ENCODE measurements at regions not wholly inside any gene's neighbourhood (a gene's known extent, or its start where the extent isn't known, plus 50 kb on each side); places are given as distances from the start of the nearest gene placed in this dataset.

DNA sequence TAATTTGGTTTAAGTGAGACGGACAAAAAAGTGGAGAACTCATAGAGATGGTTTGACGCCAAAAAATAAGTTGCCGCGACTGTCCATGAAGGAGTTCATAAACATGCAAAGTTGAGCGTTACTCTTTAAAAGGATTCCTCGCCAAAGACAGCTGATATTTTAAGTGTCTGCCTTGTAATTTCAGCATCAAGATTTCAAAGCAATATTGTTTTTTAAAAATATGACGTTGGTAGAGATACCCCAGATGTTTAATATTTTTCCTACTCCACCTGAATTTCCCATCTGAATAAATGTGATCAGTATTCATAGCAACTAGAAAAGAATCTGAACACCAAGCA is 155.0 kb downstream of the TUSC7 start:
- H3K36me3 ChIP-seq: no peaks in the 10 kb centered on the region
- no peak overlapping the region for H3K27ac ChIP-seq
- no peaks in the 10 kb centered on the region for H3K4me1 ChIP-seq
- H3K9me3 ChIP-seq: no peaks in the 10 kb centered on the region
- intact Hi-C loops (cut with DNase I): no loop called here
- ATAC-seq (no peak), DNase-seq (no peak)
- no peaks in the 10 kb centered on the region for H3K27me3 ChIP-seq (ENCODE audit: low read depth)
- H3K4me3 ChIP-seq: no peak overlapping the region
- TF ChIP-seq, protein P1, sequence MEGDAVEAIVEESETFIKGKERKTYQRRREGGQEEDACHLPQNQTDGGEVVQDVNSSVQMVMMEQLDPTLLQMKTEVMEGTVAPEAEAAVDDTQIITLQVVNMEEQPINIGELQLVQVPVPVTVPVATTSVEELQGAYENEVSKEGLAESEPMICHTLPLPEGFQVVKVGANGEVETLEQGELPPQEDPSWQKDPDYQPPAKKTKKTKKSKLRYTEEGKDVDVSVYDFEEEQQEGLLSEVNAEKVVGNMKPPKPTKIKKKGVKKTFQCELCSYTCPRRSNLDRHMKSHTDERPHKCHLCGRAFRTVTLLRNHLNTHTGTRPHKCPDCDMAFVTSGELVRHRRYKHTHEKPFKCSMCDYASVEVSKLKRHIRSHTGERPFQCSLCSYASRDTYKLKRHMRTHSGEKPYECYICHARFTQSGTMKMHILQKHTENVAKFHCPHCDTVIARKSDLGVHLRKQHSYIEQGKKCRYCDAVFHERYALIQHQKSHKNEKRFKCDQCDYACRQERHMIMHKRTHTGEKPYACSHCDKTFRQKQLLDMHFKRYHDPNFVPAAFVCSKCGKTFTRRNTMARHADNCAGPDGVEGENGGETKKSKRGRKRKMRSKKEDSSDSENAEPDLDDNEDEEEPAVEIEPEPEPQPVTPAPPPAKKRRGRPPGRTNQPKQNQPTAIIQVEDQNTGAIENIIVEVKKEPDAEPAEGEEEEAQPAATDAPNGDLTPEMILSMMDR (IDR thresholded peaks at IDR 0.05): no peak

DNA sequence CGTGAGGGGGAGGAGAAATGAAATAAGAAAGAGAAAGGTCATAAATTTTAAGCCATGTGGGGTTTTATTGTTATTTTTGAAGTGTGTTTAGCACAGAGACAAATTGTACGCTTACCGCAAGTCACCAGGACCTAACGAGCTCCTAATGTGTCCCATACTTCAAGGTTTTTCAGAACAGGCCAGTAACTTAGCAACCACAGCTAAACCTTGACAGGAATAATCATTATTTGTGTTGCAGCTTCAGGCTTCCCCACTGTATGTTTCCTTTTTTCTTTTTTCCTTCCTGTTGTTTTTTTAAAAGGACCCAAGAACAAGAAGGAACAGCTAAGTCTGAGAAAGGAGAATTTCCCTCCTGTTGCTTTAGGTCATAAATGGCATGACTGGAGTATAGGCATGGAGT is 160.8 kb downstream of the TUSC7 start:
- TF ChIP-seq, protein P1 (IDR thresholded peaks at IDR 0.05): no peak

DNA sequence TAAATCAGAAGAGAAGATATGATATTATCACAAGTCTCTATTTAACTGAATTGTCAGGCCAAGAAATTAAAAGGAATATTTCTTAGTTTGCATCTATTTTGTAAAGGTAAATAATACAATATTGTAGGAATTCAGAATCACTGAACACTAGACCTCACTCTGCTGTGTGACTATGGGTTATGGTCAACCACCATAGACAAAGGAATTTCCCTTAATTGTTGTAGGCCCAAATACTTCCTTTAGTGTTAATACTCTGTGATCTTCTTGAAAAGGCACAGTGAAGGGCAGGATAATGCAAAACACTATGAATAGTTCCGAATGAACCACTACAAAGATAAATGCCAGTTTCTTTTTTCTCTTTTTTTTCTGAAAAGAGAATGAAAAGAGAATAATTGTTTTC is 162.3 kb downstream of the TUSC7 start:
- Histone ChIP-seq H3K36me3 (no peaks in the 10 kb centered on the region), H3K9me3 (no peaks in the 10 kb centered on the region), H3K4me3 (no peak overlapping the region), H3K4me1 (no peaks in the 10 kb centered on the region), H3K27ac (no peak overlapping the region), H3K27me3 (ENCODE audit: low read depth) (no peaks in the 10 kb centered on the region)
- DNase-seq (no peak), ATAC-seq (no peak)
- intact Hi-C loops (cut with DNase I): no loop called here
- TF ChIP-seq, protein P1 (IDR thresholded peaks at IDR 0.05): no peak

More for the DNA sequence above, 160.8 kb downstream of the TUSC7 start:
- no peak for ATAC-seq
- intact Hi-C loops (cut with DNase I): no loop called here
- no peaks in the 10 kb centered on the region for H3K36me3 ChIP-seq
- no peak overlapping the region for H3K4me3 ChIP-seq
- no peaks in the 10 kb centered on the region for H3K9me3 ChIP-seq
- H3K27ac ChIP-seq: no peak overlapping the region
- H3K27me3 ChIP-seq (ENCODE audit: low read depth): no peaks in the 10 kb centered on the region
- no peaks in the 10 kb centered on the region for H3K4me1 ChIP-seq
- no peak for DNase-seq

DNA sequence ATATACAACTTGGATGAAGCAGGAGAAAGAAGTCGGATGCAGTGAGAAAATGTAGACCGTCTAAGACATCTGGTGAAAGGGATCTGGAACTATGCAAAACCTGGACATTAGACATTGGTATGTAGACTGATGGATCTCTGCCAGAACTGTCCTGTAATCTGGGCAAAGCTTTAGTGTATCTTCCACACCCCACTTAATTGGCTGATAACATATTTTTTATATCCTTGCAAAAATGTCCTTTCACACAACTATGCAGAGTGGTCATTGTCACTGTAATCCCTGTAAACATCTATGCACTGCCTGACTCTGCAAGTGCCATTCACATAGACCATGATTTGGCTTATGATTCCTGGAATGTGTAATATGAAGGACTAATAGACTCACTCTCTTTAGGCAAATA is 163.1 kb downstream of the TUSC7 start:
- no peak for ATAC-seq
- Histone ChIP-seq H3K9me3 (no peaks in the 10 kb centered on the region), H3K27ac (no peak overlapping the region), H3K27me3 (ENCODE audit: low read depth) (no peaks in the 10 kb centered on the region), H3K36me3 (no peaks in the 10 kb centered on the region), H3K4me1 (no peaks in the 10 kb centered on the region), H3K4me3 (no peak overlapping the region)
- DNase-seq: no peak
- TF ChIP-seq, protein P1 (IDR thresholded peaks at IDR 0.05): no peak
- intact Hi-C loops (cut with DNase I): no loop called here

DNA sequence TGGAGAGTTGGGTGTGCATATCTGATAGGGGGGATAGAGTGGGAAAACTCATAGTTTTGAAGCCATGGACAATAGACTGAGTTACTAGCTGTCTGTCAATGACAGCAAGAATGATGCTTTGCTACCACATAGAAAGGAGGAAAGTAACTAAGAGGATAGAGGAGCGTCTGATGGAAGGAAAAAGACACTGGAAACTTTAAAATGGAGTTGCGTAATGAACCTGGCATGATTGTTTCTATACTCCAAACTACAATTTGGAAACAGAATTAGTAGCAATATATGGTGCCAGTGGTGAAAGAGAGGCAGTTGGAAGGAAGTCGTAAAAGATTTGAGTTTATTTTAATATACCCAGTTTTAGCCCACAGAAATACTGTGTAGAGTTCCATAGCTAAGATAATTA is 163.6 kb downstream of the TUSC7 start:
- intact Hi-C loops (cut with DNase I): no loop called here
- TF ChIP-seq, protein P1 (IDR thresholded peaks at IDR 0.05): no peak

DNA sequence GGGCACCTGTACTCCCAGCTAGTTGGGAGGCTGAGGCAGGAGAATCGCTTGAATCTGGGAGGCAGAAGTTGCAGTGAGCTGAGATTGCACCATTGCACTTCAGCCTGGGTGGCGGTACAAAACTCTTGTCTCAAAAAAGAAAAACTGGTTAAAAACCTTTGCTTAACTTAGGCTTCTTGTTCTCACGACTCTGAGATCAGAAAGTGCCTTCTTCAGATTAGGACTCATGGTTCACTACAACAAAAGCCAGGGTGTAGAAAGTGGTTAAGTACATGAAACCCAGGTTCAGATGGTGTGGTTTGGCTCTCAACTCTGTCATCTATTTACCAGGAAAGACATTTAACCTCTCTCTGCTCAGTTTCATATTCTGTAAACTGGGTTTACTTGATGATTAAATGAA is 168.4 kb downstream of the TUSC7 start:
- TF ChIP-seq, protein P1 (IDR thresholded peaks at IDR 0.05): no peak
- H3K27ac ChIP-seq: no peak overlapping the region
- H3K36me3 ChIP-seq: no peaks in the 10 kb centered on the region
- no peaks in the 10 kb centered on the region for H3K27me3 ChIP-seq (ENCODE audit: low read depth)
- no peak overlapping the region for H3K4me3 ChIP-seq
- H3K9me3 ChIP-seq: no peaks in the 10 kb centered on the region
- intact Hi-C loops (cut with DNase I): no loop called here
- ATAC-seq (no peak), DNase-seq (no peak)
- H3K4me1 ChIP-seq: no peaks in the 10 kb centered on the region

More for the DNA sequence above, 163.6 kb downstream of the TUSC7 start:
- no peaks in the 10 kb centered on the region for H3K4me1 ChIP-seq
- no peak for ATAC-seq
- no peak overlapping the region for H3K27ac ChIP-seq
- no peaks in the 10 kb centered on the region for H3K9me3 ChIP-seq
- no peak overlapping the region for H3K4me3 ChIP-seq
- no peak for DNase-seq
- H3K36me3 ChIP-seq: no peaks in the 10 kb centered on the region
- no peaks in the 10 kb centered on the region for H3K27me3 ChIP-seq (ENCODE audit: low read depth)

Data from lower lobe of right lung (tissue), 2 donors.